Upper lobe of left lung (tissue), 6 donors: ENCODE measurements at regions not wholly inside any gene's neighbourhood (a gene's known extent, or its start where the extent isn't known, plus 50 kb on each side); places are given as distances from the start of the nearest gene placed in this dataset.
A peak's percentile ranks its signal among the peaks of the same experiment; 100 is the strongest.

Experiments
- ATAC-seq, 2 donors: fragments of 200-7000 bp; cut with Tn5 transposase; one replicate each; pipeline ENCODE4 v1.9.1; 2022; ENCODE audit warnings: mild to moderate bottlenecking in 2 of 2, moderate library complexity in 2 of 2; ENCODE audit not compliant: low FRiP score in 2 of 2
- DNase-seq, 2 donors: peaks; one replicate each; pipeline ENCODE4 v3.0.0-alpha.2; 2019 to 2020
- H3K27ac ChIP-seq, 4 donors: fragments of 200-600 bp; sonication (generic); one replicate each; pipeline ENCODE4 v1.5.1; 2016 to 2019
- H3K27me3 ChIP-seq, 4 donors: fragments of 200-600 bp; sonication (generic); one replicate each; pipeline ENCODE4 v1.5.1; 2017 to 2019
- H3K36me3 ChIP-seq, 4 donors: fragments of 200-600 bp; sonication (generic); one replicate each; pipeline ENCODE4 v1.5.1; 2016 to 2019
- H3K4me1 ChIP-seq, 4 donors: fragments of 200-600 bp; sonication (generic); one replicate each; pipeline ENCODE4 v1.5.1; 2018 to 2019
- H3K4me3 ChIP-seq, 4 donors: fragments of 200-600 bp; sonication (generic); one replicate each; pipeline ENCODE4 v1.5.1; 2017 to 2019; ENCODE audit warnings: mild to moderate bottlenecking in 2 of 4, moderate library complexity in 1 of 4
- H3K9me3 ChIP-seq, 4 donors: fragments of 200-600 bp; sonication (generic); one replicate each; pipeline ENCODE4 v1.5.1; 2018 to 2019
- EP300 ChIP-seq, 4 donors: sonication (generic); formaldehyde crosslinking; IDR thresholded peaks; one replicate each; pipeline ENCODE4 v1.5.1; 2017; ENCODE audit warnings: antibody characterized with exemption in 4 of 4, control low read depth in 2 of 4
- POLR2A ChIP-seq, 4 donors: fragments of 450-650 bp; IDR thresholded peaks; one replicate each; pipeline ENCODE4 v1.5.1; 2016 to 2017; ENCODE audit warnings: antibody characterized with exemption in 4 of 4, mild to moderate bottlenecking in 2 of 4
- POLR2AphosphoS5 ChIP-seq, 2 donors: sonication (generic); formaldehyde crosslinking; IDR thresholded peaks; one replicate each; pipeline ENCODE4 v1.5.1; 2017; ENCODE audit warnings: antibody characterized with exemption in 2 of 2
- WGBS, 2 donors: methylation state at CpG; one replicate each; pipeline ENCODE4 v1.1.5; 2017 to 2018; 5-methylcytosine and 5-hydroxymethylcytosine counted together
- TF ChIP-seq, protein P1 (sequence below), 6 experiments: fragments of 450-650 bp in 4 of 6; fragments of 200-600 bp in 2 of 6; sonication (generic) in 2 of 6; IDR thresholded peaks; one replicate each; pipeline ENCODE4 v1.5.1; 2016 to 2019; ENCODE audit warnings: antibody characterized with exemption in 6 of 6
- donor health status: DM: no; HTN: no; CAD: no; lungs with moderate emphysema.
- donor health status: DM: no; HTN: yes; CAD: no; lungs with severe emphysema.

DNA sequence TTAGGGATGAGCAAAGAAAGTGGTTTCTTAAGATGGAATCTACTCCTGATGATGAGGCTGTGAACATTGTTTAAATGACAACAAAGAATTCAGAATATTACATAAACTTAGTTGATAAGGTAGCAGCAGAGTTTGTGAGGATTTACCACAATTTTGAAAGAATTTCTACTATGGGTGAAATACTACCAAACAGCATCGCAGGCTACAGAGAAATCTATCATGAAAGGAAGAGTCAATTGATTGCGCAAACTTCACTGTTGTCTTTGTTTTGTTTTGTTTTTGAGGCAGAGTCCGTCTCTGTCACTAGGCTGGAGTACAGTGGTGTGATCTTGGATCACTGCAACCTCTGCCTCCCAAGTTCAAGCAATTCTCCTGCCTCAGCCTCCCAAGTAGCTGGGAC lies 107.4 kb upstream of the SLC6A6 start:
- H3K27ac ChIP-seq, result no peak overlapping the region
- no peak for ATAC-seq
- H3K4me1 ChIP-seq, result peaks cover 0 to 10% (median 4%) of the 10 kb centered on the region in 4 donors
- no peaks in the 10 kb centered on the region for H3K9me3 ChIP-seq
- no peaks in the 10 kb centered on the region for H3K36me3 ChIP-seq
- no peak for DNase-seq
- TF ChIP-seq, protein P1, sequence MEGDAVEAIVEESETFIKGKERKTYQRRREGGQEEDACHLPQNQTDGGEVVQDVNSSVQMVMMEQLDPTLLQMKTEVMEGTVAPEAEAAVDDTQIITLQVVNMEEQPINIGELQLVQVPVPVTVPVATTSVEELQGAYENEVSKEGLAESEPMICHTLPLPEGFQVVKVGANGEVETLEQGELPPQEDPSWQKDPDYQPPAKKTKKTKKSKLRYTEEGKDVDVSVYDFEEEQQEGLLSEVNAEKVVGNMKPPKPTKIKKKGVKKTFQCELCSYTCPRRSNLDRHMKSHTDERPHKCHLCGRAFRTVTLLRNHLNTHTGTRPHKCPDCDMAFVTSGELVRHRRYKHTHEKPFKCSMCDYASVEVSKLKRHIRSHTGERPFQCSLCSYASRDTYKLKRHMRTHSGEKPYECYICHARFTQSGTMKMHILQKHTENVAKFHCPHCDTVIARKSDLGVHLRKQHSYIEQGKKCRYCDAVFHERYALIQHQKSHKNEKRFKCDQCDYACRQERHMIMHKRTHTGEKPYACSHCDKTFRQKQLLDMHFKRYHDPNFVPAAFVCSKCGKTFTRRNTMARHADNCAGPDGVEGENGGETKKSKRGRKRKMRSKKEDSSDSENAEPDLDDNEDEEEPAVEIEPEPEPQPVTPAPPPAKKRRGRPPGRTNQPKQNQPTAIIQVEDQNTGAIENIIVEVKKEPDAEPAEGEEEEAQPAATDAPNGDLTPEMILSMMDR (IDR thresholded peaks at IDR 0.05), result no peak
- TF ChIP-seq POLR2AphosphoS5 (IDR thresholded peaks at IDR 0.05) (no peak), EP300 (IDR thresholded peaks at IDR 0.05) (no peak), POLR2A (IDR thresholded peaks at IDR 0.05) (no peak)
- 80 to 84% methylated on average over 3 of the region's 3 CpGs for WGBS, 2 donors
- H3K4me3 ChIP-seq, result no peak overlapping the region
- no peaks in the 10 kb centered on the region for H3K27me3 ChIP-seq

DNA sequence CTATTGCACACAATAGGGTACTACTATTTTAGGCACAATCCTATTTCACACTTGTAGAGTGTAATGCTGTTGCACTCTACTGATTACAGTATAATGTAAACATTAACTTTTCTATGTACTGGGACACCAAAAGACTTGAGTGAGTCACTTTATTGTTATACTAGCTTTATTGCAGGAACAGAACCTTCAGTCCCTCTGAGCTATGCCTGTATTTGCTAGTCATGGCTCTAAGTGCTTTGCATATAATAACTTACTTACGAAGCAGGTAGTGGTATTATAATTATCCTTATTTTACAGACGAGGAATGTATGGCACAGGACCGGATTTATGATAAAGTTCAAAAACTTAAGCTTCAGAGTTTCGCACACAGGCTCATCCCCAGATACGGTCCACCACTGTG lies 106.6 kb upstream of the SLC6A6 start:
- Histone ChIP-seq H3K27me3 (no peaks in the 10 kb centered on the region), H3K9me3 (no peaks in the 10 kb centered on the region), H3K4me1 (peaks cover 0 to 8% (median 3%) of the 10 kb centered on the region in 4 donors), H3K27ac (no peak overlapping the region), H3K36me3 (no peaks in the 10 kb centered on the region), H3K4me3 (no peak overlapping the region)
- 91 to 94% methylated on average over 5 of the region's 5 CpGs for WGBS, 2 donors
- ATAC-seq (no peak), DNase-seq (no peak)
- TF ChIP-seq POLR2A (IDR thresholded peaks at IDR 0.05), result no peak
- TF ChIP-seq, protein P1 (IDR thresholded peaks at IDR 0.05), result no peak
- TF ChIP-seq EP300 (IDR thresholded peaks at IDR 0.05), result no peak
- no peak for TF ChIP-seq POLR2AphosphoS5 (IDR thresholded peaks at IDR 0.05)

GRCh38 chr3:14297305-14297704 lies 105.1 kb upstream of the SLC6A6 start:
- DNase-seq, result no peak
- Histone ChIP-seq H3K27ac (no peak overlapping the region), H3K4me3 (no peak overlapping the region), H3K9me3 (no peaks in the 10 kb centered on the region), H3K4me1 (peaks cover 0 to 8% (median 1%) of the 10 kb centered on the region in 4 donors), H3K27me3 (no peaks in the 10 kb centered on the region), H3K36me3 (no peaks in the 10 kb centered on the region)
- 66 to 77% methylated on average over 7 to 8 of the region's 8 CpGs for WGBS, 2 donors
- TF ChIP-seq POLR2AphosphoS5 (IDR thresholded peaks at IDR 0.05), result no peak
- TF ChIP-seq POLR2A (IDR thresholded peaks at IDR 0.05), result no peak
- TF ChIP-seq, protein P1 (IDR thresholded peaks at IDR 0.05), result no peak
- TF ChIP-seq EP300 (IDR thresholded peaks at IDR 0.05), result no peak
- ATAC-seq, result no peak

- Histone ChIP-seq H3K4me1 (peaks cover 0 to 8% (median 1%) of the 10 kb centered on the region in 4 donors), H3K36me3 (no peaks in the 10 kb centered on the region), H3K27ac (no peak overlapping the region), H3K27me3 (no peaks in the 10 kb centered on the region), H3K4me3 (no peak overlapping the region), H3K9me3 (no peaks in the 10 kb centered on the region)
- 43 to 67% methylated on average over 20 to 34 of the region's 37 CpGs for WGBS, 2 donors
- DNase-seq, result peak in 1 of 2 donors; percentile 89
- TF ChIP-seq, protein P1 (IDR thresholded peaks at IDR 0.05), result no peak
- TF ChIP-seq POLR2A (IDR thresholded peaks at IDR 0.05) (no peak), EP300 (IDR thresholded peaks at IDR 0.05) (no peak)
- ATAC-seq, result peak in 1 of 2 donors; percentile 37
Observed at GRCh38 chr3:14297784-14298236, 104.6 kb upstream of the SLC6A6 start.

GRCh38 chr3:14298442-14298841 lies 104.0 kb upstream of the SLC6A6 start:
- H3K36me3 ChIP-seq, result no peaks in the 10 kb centered on the region
- H3K27me3 ChIP-seq, result no peaks in the 10 kb centered on the region
- no peak overlapping the region for H3K27ac ChIP-seq
- H3K4me3 ChIP-seq, result no peak overlapping the region
- no peaks in the 10 kb centered on the region for H3K9me3 ChIP-seq
- DNase-seq (no peak), ATAC-seq (no peak)
- TF ChIP-seq, protein P1 (IDR thresholded peaks at IDR 0.05), result no peak
- TF ChIP-seq POLR2A (IDR thresholded peaks at IDR 0.05) (no peak), EP300 (IDR thresholded peaks at IDR 0.05) (no peak), POLR2AphosphoS5 (IDR thresholded peaks at IDR 0.05) (no peak)
- 90 to 93% methylated on average over 3 to 5 of the region's 5 CpGs for WGBS, 2 donors
- H3K4me1 ChIP-seq, result peaks cover 0 to 8% (median 1%) of the 10 kb centered on the region in 4 donors
